Neuronal stem cell (in vitro differentiated cells): ENCODE measurements at regions not wholly inside any gene's neighbourhood (a gene's known extent, or its start where the extent isn't known, plus 50 kb on each side); places are given as distances from the start of the nearest gene placed in this dataset.

Source experiments
- DNase-seq: peaks from one replicate; pipeline ENCODE4 v3.0.0-alpha.2; 2013; ENCODE audit warnings: low spot score
- H2AFZ ChIP-seq: one replicate; pipeline ENCODE4 v1.6.1; 2013; ENCODE audit warnings: mild to moderate bottlenecking, low read length, inconsistent platforms
- H2AK5ac ChIP-seq: 2 replicates; pipeline ENCODE4 v1.6.1; 2013; ENCODE audit warnings: low read depth, mild to moderate bottlenecking, inconsistent platforms, low read length, moderate library complexity, mixed read lengths
- H2BK120ac ChIP-seq: 2 replicates; pipeline ENCODE4 v1.6.1; 2013; ENCODE audit warnings: low read depth, mild to moderate bottlenecking, inconsistent platforms, low read length, moderate library complexity, mixed read lengths
- H2BK12ac ChIP-seq: one replicate; pipeline ENCODE4 v1.6.1; 2013; ENCODE audit warnings: low read length, inconsistent platforms
- H2BK15ac ChIP-seq: 2 replicates; pipeline ENCODE4 v1.6.1; 2013; ENCODE audit warnings: mild to moderate bottlenecking, low read length, inconsistent platforms, mixed read lengths
- H2BK5ac ChIP-seq: one replicate; pipeline ENCODE4 v1.6.1; 2013; ENCODE audit warnings: inconsistent platforms, mild to moderate bottlenecking, low read length, moderate library complexity
- H3K14ac ChIP-seq: one replicate; pipeline ENCODE4 v1.6.1; 2013; ENCODE audit warnings: low read length, inconsistent platforms
- H3K18ac ChIP-seq: 2 replicates; pipeline ENCODE4 v1.6.1; 2013; ENCODE audit warnings: low read length, inconsistent platforms
- H3K23ac ChIP-seq: 2 replicates; pipeline ENCODE4 v1.6.1; 2013; ENCODE audit warnings: low read depth, mild to moderate bottlenecking, mixed read lengths, low read length, inconsistent platforms; ENCODE audit not compliant: poor library complexity
- H3K27ac ChIP-seq: replicated peaks from 3 replicates; pipeline ENCODE4 v1.5.1; 2013; ENCODE audit warnings: low read length, inconsistent platforms
- H3K27me3 ChIP-seq, 3 experiments: 2 replicates each; pipeline ENCODE4 v1.6.1; 2013; ENCODE audit warnings: low read length in 3 of 3, mild to moderate bottlenecking in 2 of 3, inconsistent platforms in 1 of 3, low read depth in 1 of 3, mixed read lengths in 1 of 3, moderate library complexity in 1 of 3; ENCODE audit not compliant: control insufficient read depth in 3 of 3, insufficient read depth in 3 of 3
- H3K36me3 ChIP-seq, 2 donors: replicated peaks in 1 of 2; 2 replicates each; pipeline ENCODE4 v1.6.1; 2013; ENCODE audit warnings: low read length in 2 of 2; ENCODE audit not compliant: control insufficient read depth in 2 of 2, insufficient read depth in 2 of 2
- H3K4ac ChIP-seq: 2 replicates; pipeline ENCODE4 v1.6.1; 2013; ENCODE audit warnings: inconsistent platforms, mild to moderate bottlenecking, low read length, moderate library complexity
- H3K4me1 ChIP-seq, 2 donors: 1 replicate in 1 of 2; 2 replicates in 1 of 2; pipeline ENCODE4 v1.6.1; 2013; ENCODE audit warnings: low read length in 2 of 2, low read depth in 1 of 2; ENCODE audit not compliant: control insufficient read depth in 2 of 2, insufficient read depth in 1 of 2
- H3K4me2 ChIP-seq: one replicate; pipeline ENCODE4 v1.6.1; 2013; ENCODE audit warnings: mild to moderate bottlenecking, low read length, inconsistent platforms; ENCODE audit not compliant: insufficient read depth, poor library complexity, severe bottlenecking
- H3K4me3 ChIP-seq, 2 donors: 2 replicates each; pipeline ENCODE4 v1.5.1; 2013; ENCODE audit warnings: low read length in 2 of 2, mild to moderate bottlenecking in 2 of 2, inconsistent platforms in 1 of 2, moderate library complexity in 1 of 2
- H3K79me1 ChIP-seq: one replicate; pipeline ENCODE4 v1.6.1; 2013; ENCODE audit warnings: low read depth, mild to moderate bottlenecking, inconsistent platforms, low read length, moderate library complexity
- H3K9ac ChIP-seq: one replicate; pipeline ENCODE4 v1.6.1; 2013; ENCODE audit warnings: mild to moderate bottlenecking, low read depth, low read length, inconsistent platforms; ENCODE audit not compliant: poor library complexity
- H3K9me3 ChIP-seq, 2 donors: replicated peaks in 1 of 2; 2 replicates each; pipeline versions ENCODE3 to v1.6.1; 2013; ENCODE audit warnings: low read length in 2 of 2, mild to moderate bottlenecking in 2 of 2, inconsistent platforms in 1 of 2, low read depth in 1 of 2, mixed read lengths in 1 of 2, moderate library complexity in 1 of 2; ENCODE audit not compliant: control insufficient read depth in 2 of 2, insufficient read depth in 1 of 2
- H4K8ac ChIP-seq: one replicate; pipeline ENCODE4 v1.6.1; 2013; ENCODE audit warnings: low read depth, mild to moderate bottlenecking, inconsistent platforms, low read length, moderate library complexity
- H4K91ac ChIP-seq: one replicate; pipeline ENCODE4 v1.6.1; 2013; ENCODE audit warnings: low read length, low read depth, mild to moderate bottlenecking, inconsistent platforms; ENCODE audit not compliant: poor library complexity
- WGBS, 2 donors: extraction: QIAGEN DNeasy Blood & Tissue Kit; methylation state at CpG; one replicate each; pipeline ENCODE4 v1.1.7; 2013; ENCODE audit warnings: missing lambda C conversion rate in 2 of 2, mixed read lengths in 1 of 2; ENCODE audit not compliant: insufficient read length in 2 of 2, insufficient replicate concordance in 1 of 2; ENCODE audit errors: extremely low coverage in 2 of 2; 5-methylcytosine and 5-hydroxymethylcytosine counted together

DNA sequence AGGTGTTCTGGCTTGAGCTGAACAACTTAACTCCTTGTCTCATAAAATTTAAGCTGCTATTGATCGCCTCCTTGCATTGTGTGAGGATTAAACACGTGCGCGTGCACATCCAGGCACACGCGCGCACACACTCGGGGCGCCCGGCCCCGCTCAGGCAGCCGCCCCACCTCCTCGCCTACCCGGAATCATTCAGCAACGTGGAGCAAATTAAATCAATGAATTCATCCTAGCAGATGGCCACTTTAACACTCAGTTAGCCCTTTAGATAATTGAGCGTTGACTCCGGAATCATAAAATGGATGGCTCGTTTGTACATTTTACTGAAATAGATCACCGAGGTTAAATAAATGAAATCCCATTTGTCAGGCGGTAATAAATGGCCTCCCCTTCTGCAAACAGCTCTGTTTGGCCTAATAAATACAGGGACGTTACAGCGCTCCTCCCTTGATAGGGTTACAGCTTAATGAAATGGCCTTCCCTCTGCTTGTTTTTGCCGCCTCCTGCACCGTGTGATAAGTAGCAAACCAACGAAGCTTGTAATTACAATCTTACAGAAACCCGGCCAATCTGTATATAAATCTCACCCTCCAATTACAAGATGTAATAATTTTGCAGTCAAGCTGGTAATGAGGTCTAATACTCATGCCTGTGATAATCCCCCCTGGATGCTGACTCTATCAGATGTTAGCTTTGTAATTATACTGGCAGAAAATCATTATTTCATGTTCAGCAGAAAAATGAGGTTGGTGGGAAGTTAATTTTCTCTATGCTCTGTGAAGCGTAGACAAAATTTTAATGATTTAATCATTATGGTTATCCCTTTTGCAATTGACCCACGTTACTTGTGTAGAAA is 229.7 kb upstream of the IRX4 start:
- no peak overlapping the region for H3K14ac ChIP-seq
- no peak overlapping the region for H3K23ac ChIP-seq
- no peak overlapping the region for H2BK120ac ChIP-seq
- H3K79me1 ChIP-seq = no peaks in the 10 kb centered on the region
- H3K27me3 ChIP-seq = no peaks in the 10 kb centered on the region
- H2BK15ac ChIP-seq = no peak overlapping the region
- H3K27ac ChIP-seq = no peak overlapping the region
- H2AK5ac ChIP-seq = no peak overlapping the region
- H4K91ac ChIP-seq = no peak overlapping the region
- peaks cover 0 to 1% of the 10 kb centered on the region in 2 donors for H3K9me3 ChIP-seq
- no CpG with 5 or more reads among the region's 28 CpGs for WGBS, 2 donors
- no peak overlapping the region for H3K4ac ChIP-seq
- no peak overlapping the region for H2BK5ac ChIP-seq
- no peak overlapping the region for H2BK12ac ChIP-seq
- H3K4me1 ChIP-seq = peaks cover 0 to 2% of the 10 kb centered on the region in 2 donors
- no peak overlapping the region for H3K18ac ChIP-seq
- no peak overlapping the region for H2AFZ ChIP-seq
- H3K9ac ChIP-seq = no peak overlapping the region
- no peak for DNase-seq
- no peak overlapping the region for H3K4me3 ChIP-seq
- no peak overlapping the region for H4K8ac ChIP-seq
- H3K36me3 ChIP-seq = no peaks in the 10 kb centered on the region
- no peak overlapping the region for H3K4me2 ChIP-seq

DNA sequence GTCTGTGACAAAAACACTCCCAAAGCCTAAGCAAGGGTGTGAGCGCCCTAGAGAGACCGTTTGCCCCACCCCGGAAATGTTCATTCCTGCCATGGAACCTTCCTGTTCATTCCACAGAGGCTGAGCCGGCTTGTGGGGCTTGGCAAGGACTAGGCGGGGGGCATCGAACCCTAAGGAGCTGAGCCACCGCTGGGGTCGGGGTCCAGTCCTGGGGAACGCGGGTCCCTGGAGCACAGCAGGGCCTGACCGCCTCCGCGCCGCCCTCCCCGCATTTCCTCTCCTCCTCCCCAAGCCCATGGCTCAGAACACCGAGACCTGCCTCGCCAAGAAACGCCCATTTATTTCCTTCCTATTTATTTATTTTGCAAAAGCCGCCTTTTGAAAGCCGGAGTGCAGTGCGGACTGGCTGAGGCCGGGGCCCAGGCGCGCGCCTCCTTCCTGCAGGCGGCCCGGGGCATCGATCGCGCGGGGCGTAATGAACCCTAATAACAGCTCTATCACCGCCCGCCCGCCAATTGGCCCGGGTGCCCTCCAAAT is 228.9 kb upstream of the IRX4 start:
- Histone ChIP-seq H3K4me2 (no peak overlapping the region), H2BK120ac (no peak overlapping the region), H3K14ac (no peak overlapping the region), H3K27me3 (no peaks in the 10 kb centered on the region), H3K9me3 (peaks cover 1 to 3% of the 10 kb centered on the region in 2 donors), H2AFZ (no peak overlapping the region), H2BK12ac (no peak overlapping the region), H3K18ac (peak overlapping the region; percentile 42), H4K8ac (no peak overlapping the region), H2BK5ac (no peak overlapping the region), H3K9ac (no peak overlapping the region), H3K4me3 (no peak overlapping the region), H3K4ac (no peak overlapping the region), H3K4me1 (peaks cover 0 to 2% of the 10 kb centered on the region in 2 donors), H2AK5ac (peak overlapping the region; percentile 27), H3K23ac (no peak overlapping the region), H3K79me1 (no peaks in the 10 kb centered on the region), H2BK15ac (peak overlapping the region; percentile 0), H3K27ac (no peak overlapping the region), H3K36me3 (no peaks in the 10 kb centered on the region), H4K91ac (no peak overlapping the region)
- no CpG with 5 or more reads among the region's 36 CpGs for WGBS, 2 donors
- no peak for DNase-seq

DNA sequence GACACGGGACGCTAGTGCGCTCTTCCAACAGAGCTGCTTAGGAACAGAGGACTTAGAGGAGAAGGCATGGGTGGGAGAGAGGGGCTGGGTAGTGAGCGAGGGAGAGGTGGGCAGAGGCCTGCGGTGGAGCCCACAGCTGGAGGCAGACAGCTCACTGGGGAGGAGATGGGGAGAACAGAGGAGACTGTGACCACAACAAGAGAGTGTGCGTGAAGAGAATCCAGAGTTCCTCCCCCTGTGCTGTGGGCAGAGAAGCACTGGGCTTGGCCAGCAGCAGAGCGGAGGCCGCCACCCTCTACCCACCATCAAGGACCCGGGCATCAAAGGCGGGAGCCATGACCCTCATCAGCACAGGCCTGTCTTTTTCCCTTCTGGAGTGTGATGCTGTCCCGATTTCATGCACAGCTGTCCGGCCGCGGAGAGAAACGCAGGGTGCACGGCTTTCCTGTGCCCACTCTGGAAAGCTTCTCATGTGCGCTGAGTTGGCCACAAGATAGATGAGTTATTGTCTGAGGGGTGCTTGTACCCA is 228.3 kb upstream of the IRX4 start:
- H2BK15ac ChIP-seq = peak overlapping the region; percentile 0
- no CpG with 5 or more reads among the region's 17 CpGs for WGBS, 2 donors
- no peaks in the 10 kb centered on the region for H3K27me3 ChIP-seq
- peak overlapping the region; percentile 27 for H2AK5ac ChIP-seq
- H2BK5ac ChIP-seq = no peak overlapping the region
- no peak overlapping the region for H3K9ac ChIP-seq
- DNase-seq = no peak
- no peak overlapping the region for H2BK120ac ChIP-seq
- no peak overlapping the region for H4K91ac ChIP-seq
- peaks cover 1 to 3% of the 10 kb centered on the region in 2 donors for H3K9me3 ChIP-seq
- H3K4me2 ChIP-seq = no peak overlapping the region
- no peak overlapping the region for H4K8ac ChIP-seq
- H3K4me1 ChIP-seq = peaks cover 0 to 2% of the 10 kb centered on the region in 2 donors
- H2BK12ac ChIP-seq = no peak overlapping the region
- H3K79me1 ChIP-seq = no peaks in the 10 kb centered on the region
- H3K27ac ChIP-seq = no peak overlapping the region
- H3K23ac ChIP-seq = no peak overlapping the region
- no peak overlapping the region for H3K4ac ChIP-seq
- no peaks in the 10 kb centered on the region for H3K36me3 ChIP-seq
- no peak overlapping the region for H3K4me3 ChIP-seq
- H2AFZ ChIP-seq = no peak overlapping the region
- H3K18ac ChIP-seq = no peak overlapping the region
- H3K14ac ChIP-seq = no peak overlapping the region
